Parathyroid adenoma (tissue), 2 donors: ENCODE measurements at regions not wholly inside any gene's neighbourhood (a gene's known extent, or its start where the extent isn't known, plus 50 kb on each side); places are given as distances from the start of the nearest gene placed in this dataset.
"Not testable (repeated sequence)": the region's sequence is repeated elsewhere in the genome, so short reads cannot be mapped to it uniquely, and the experiment has no call there.

Source experiments
- H2AFZ ChIP-seq: fragments of 300-600 bp; sonication (generic); one replicate; pipeline ENCODE4 v1.7.0; 2017; ENCODE audit warnings: antibody characterized with exemption, mild to moderate bottlenecking
- H3K27ac ChIP-seq: fragments of 300-600 bp; sonication (generic); one replicate; pipeline ENCODE4 v1.7.0; 2017
- H3K27me3 ChIP-seq: fragments of 300-600 bp; sonication (generic); one replicate; pipeline ENCODE4 v1.7.0; 2017; ENCODE audit warnings: low read length; ENCODE audit not compliant: control insufficient read depth, insufficient read depth
- H3K36me3 ChIP-seq: fragments of 300-600 bp; sonication (generic); one replicate; pipeline ENCODE4 v1.7.0; 2017; ENCODE audit warnings: low read length; ENCODE audit not compliant: control insufficient read depth, insufficient read depth
- H3K4me1 ChIP-seq: fragments of 300-600 bp; sonication (generic); one replicate; pipeline ENCODE4 v1.7.0; 2017; ENCODE audit warnings: control low read depth
- H3K4me2 ChIP-seq: fragments of 300-600 bp; sonication (generic); one replicate; pipeline ENCODE4 v1.7.0; 2017; ENCODE audit warnings: low read length
- H3K4me3 ChIP-seq: fragments of 300-600 bp; sonication (generic); one replicate; pipeline ENCODE4 v1.7.0; 2017; ENCODE audit warnings: low read depth, low read length
- H3K79me2 ChIP-seq: fragments of 300-600 bp; sonication (generic); one replicate; pipeline ENCODE4 v1.7.0; 2017; ENCODE audit warnings: control low read depth
- H3K9ac ChIP-seq: fragments of 300-600 bp; sonication (generic); one replicate; pipeline ENCODE4 v1.7.0; 2017; ENCODE audit warnings: mild to moderate bottlenecking
- H3K9me3 ChIP-seq: fragments of 300-600 bp; sonication (generic); one replicate; pipeline ENCODE4 v1.7.0; 2017; ENCODE audit warnings: low read length; ENCODE audit not compliant: control insufficient read depth
- TF ChIP-seq, protein P1 (sequence below): fragments of 300-600 bp; sonication (generic); IDR thresholded peaks from one replicate; pipeline ENCODE4 v1.7.0; 2017; ENCODE audit warnings: antibody characterized with exemption, mild to moderate bottlenecking
- donor health status: primary hyperparathyroidism.

DNA sequence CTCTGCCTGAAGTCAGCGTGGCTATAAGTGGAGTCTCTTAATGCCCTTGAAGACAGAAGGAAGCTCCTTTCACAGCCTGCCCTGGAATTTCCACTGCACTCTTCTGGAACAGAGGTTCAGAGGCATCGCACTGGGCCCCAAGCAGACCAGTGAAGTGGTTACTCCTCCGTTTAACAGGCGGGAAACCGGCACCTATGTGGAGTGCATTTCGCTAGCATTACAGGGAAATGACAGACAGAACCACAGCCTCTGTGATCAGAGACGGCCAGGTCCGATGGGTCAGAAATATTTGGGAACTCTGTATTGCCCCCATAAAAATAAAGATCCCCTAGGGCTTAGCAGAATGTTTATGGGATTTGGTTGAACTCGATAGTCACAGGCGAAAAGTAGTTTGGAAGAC is 406.9 kb upstream of the PRKCQ start:
- Histone ChIP-seq H3K9ac (no peak overlapping the region), H3K27me3 (no peaks in the 10 kb centered on the region)

DNA sequence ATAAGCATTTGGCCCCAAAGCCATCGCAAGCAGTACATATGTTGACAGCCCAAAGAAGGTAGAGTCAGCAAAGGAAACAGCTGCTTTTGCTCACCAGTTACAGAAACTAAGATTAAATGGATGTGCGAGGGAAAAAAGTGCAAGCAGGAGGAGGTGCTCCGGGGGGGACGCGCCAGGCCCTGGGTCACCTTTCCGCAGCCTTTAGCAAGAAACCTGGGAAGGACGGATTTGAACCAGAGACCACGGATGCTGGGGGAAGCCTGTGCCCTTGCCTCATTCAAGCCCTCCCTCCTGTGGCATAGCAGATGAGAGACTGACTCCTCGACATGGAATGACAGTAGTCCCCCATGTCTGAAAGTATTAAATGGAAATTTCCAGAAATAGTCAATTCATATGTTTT is 405.6 kb upstream of the PRKCQ start:
- Histone ChIP-seq H3K4me1 (no peaks in the 10 kb centered on the region), H3K27ac (no peak overlapping the region), H3K9ac (no peak overlapping the region), H3K36me3 (no peaks in the 10 kb centered on the region), H3K79me2 (no peaks in the 10 kb centered on the region), H2AFZ (no peak overlapping the region), H3K9me3 (no peaks in the 10 kb centered on the region), H3K4me3 (no peak overlapping the region), H3K4me2 (no peak overlapping the region), H3K27me3 (no peaks in the 10 kb centered on the region)
- TF ChIP-seq, protein P1, sequence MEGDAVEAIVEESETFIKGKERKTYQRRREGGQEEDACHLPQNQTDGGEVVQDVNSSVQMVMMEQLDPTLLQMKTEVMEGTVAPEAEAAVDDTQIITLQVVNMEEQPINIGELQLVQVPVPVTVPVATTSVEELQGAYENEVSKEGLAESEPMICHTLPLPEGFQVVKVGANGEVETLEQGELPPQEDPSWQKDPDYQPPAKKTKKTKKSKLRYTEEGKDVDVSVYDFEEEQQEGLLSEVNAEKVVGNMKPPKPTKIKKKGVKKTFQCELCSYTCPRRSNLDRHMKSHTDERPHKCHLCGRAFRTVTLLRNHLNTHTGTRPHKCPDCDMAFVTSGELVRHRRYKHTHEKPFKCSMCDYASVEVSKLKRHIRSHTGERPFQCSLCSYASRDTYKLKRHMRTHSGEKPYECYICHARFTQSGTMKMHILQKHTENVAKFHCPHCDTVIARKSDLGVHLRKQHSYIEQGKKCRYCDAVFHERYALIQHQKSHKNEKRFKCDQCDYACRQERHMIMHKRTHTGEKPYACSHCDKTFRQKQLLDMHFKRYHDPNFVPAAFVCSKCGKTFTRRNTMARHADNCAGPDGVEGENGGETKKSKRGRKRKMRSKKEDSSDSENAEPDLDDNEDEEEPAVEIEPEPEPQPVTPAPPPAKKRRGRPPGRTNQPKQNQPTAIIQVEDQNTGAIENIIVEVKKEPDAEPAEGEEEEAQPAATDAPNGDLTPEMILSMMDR: no peak

More for the DNA sequence above, 406.9 kb upstream of the PRKCQ start:
- H3K9me3 ChIP-seq: no peaks in the 10 kb centered on the region
- no peaks in the 10 kb centered on the region for H3K79me2 ChIP-seq
- no peaks in the 10 kb centered on the region for H3K4me1 ChIP-seq
- H3K36me3 ChIP-seq: no peaks in the 10 kb centered on the region
- TF ChIP-seq, protein P1: no peak
- H2AFZ ChIP-seq: no peak overlapping the region
- H3K4me2 ChIP-seq: no peak overlapping the region
- no peak overlapping the region for H3K27ac ChIP-seq
- no peak overlapping the region for H3K4me3 ChIP-seq

DNA sequence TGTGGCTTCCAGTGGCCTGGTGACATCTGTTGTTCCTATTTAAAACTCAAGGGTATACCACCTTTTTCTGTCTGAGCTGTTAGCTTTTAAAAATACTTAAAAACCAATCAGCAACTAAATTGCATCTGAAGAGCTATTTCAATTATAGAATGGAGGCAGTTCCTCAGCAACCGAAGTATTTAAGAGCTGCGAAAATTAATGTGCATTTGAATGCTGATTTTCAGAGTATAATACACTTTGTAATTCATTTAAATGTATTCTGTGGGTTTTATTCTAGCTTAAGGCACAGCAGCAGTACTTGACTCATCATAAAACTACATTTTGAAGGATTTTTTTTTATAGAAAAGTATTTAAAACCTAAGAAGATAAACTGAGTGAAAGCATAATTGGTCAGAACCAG is 404.9 kb upstream of the PRKCQ start:
- H3K4me2 ChIP-seq: no peak overlapping the region
- TF ChIP-seq, protein P1: no peak
- H3K4me1 ChIP-seq: no peaks in the 10 kb centered on the region
- H2AFZ ChIP-seq: no peak overlapping the region
- no peaks in the 10 kb centered on the region for H3K9me3 ChIP-seq
- H3K27me3 ChIP-seq: no peaks in the 10 kb centered on the region
- H3K36me3 ChIP-seq: no peaks in the 10 kb centered on the region
- no peaks in the 10 kb centered on the region for H3K79me2 ChIP-seq
- H3K4me3 ChIP-seq: no peak overlapping the region
- H3K27ac ChIP-seq: no peak overlapping the region
- no peak overlapping the region for H3K9ac ChIP-seq

DNA sequence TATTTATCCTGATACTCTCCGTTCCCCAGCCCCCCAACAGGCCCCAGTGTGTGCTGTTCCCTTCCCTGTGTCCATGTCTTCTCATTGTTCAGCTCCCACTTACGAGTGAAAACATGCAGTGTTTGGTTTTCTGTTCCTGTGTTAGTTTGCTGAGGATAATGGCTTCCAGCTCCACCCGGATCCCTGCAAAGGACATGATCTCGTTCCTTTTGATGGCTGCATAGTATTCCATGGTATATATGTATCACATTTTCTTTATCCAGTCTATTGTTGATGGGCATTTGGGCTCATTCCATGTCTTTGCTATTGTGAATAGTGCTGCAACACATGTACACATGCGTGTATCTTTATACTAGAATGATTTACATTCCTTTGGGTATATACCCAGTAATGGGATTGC is 403.9 kb upstream of the PRKCQ start:
- H3K36me3 ChIP-seq, H3K9ac ChIP-seq, H2AFZ ChIP-seq, H3K79me2 ChIP-seq, H3K27ac ChIP-seq, H3K9me3 ChIP-seq, H3K4me2 ChIP-seq, H3K27me3 ChIP-seq, H3K4me1 ChIP-seq, H3K4me3 ChIP-seq: not testable (repeated sequence)

DNA sequence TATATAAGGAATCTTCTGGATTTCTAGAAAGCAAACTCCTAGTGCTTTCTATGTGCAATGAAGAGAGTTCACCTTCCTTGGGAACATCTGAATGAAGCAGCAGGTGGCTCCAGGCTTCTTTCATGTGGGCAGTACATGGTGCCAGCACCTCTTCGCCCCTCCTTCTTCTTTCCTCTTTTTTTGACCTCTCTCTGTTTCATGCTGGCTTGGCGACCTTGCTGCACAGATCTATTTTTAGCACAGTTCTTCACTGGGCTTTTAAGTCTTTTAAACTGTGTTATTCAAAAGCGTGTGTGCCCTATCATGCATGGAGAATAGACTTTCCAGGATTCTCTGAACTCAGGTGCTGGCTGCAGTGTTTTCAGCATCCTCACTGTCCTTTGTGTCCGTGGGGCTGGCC is 400.3 kb upstream of the PRKCQ start:
- no peak overlapping the region for H3K27ac ChIP-seq
- H3K4me2 ChIP-seq: no peak overlapping the region
- H3K9me3 ChIP-seq: no peaks in the 10 kb centered on the region
- no peaks in the 10 kb centered on the region for H3K27me3 ChIP-seq
- no peak overlapping the region for H3K4me3 ChIP-seq
- H3K4me1 ChIP-seq: no peaks in the 10 kb centered on the region
- TF ChIP-seq, protein P1: no peak
- H3K36me3 ChIP-seq: no peaks in the 10 kb centered on the region
- H2AFZ ChIP-seq: no peak overlapping the region
- no peak overlapping the region for H3K9ac ChIP-seq
- no peaks in the 10 kb centered on the region for H3K79me2 ChIP-seq
